T-cell (primary cell): ENCODE measurements at regions not wholly inside any gene's neighbourhood (a gene's known extent, or its start where the extent isn't known, plus 50 kb on each side); places are given as distances from the start of the nearest gene placed in this dataset.

Experiments
- ATAC-seq, 4 experiments: fragments of 200-7000 bp in 3 of 4; fragments of 150-1000 bp in 1 of 4; cut with Tn5 transposase; replicated peaks in 1 of 4; 1 replicate in 3 of 4; 2 replicates in 1 of 4; pipeline ENCODE4 v1.10.0; 2021; ENCODE audit warnings: moderate library complexity in 3 of 4, mild to moderate bottlenecking in 2 of 4, moderate number of reproducible peaks in 1 of 4
- CTCF ChIA-PET, 2 donors: fragments of 300-600 bp; sonication (Branson Sonifier 250); formaldehyde crosslinking; loops; one replicate each; lab custom pipeline; 2022; ENCODE audit warnings: antibody characterized with exemption in 2 of 2; lab: Charles Lee
- POLR2A ChIA-PET, 2 donors: fragments of 300-600 bp; sonication (Branson Sonifier 250); formaldehyde crosslinking; loops; one replicate each; lab custom pipeline; 2022; ENCODE audit warnings: antibody characterized with exemption in 2 of 2; lab: Charles Lee
- DNase-seq, 35 experiments: peaks; one replicate each; pipeline versions ENCODE4 v3.0.0 to v3.0.0-alpha.2; 2013 to 2023
- H3K27ac ChIP-seq: one replicate; pipeline ENCODE4 v1.5.1; 2013; ENCODE audit warnings: low read length
- H3K27me3 ChIP-seq, 2 experiments: replicated peaks in 1 of 2; 1 replicate in 1 of 2; 2 replicates in 1 of 2; pipeline versions ENCODE4 v1.6.1 to v1.7.0; 2013; ENCODE audit warnings: low read length in 1 of 2, mixed read lengths in 1 of 2; ENCODE audit not compliant: control insufficient read depth in 2 of 2, insufficient read depth in 2 of 2; ENCODE audit errors: extremely low read depth in 1 of 2
- H3K36me3 ChIP-seq, 2 donors: 1 replicate in 1 of 2; 2 replicates in 1 of 2; pipeline versions ENCODE4 v1.6.1 to v1.7.0; 2013; ENCODE audit warnings: low read length in 1 of 2; ENCODE audit not compliant: control insufficient read depth in 2 of 2, insufficient read depth in 1 of 2; ENCODE audit errors: extremely low read depth in 1 of 2
- H3K4me1 ChIP-seq, 2 experiments: 1 replicate in 1 of 2; 2 replicates in 1 of 2; pipeline versions ENCODE4 v1.6.1 to v1.7.0; 2013; ENCODE audit warnings: low read length in 2 of 2, mixed read lengths in 1 of 2; ENCODE audit not compliant: insufficient read depth in 2 of 2, control insufficient read depth in 1 of 2; ENCODE audit errors: extremely low read depth in 1 of 2
- H3K4me3 ChIP-seq, 2 donors: 1 replicate in 1 of 2; 2 replicates in 1 of 2; pipeline versions ENCODE4 v1.5.1 to v1.7.0; 2013; ENCODE audit warnings: mild to moderate bottlenecking in 2 of 2, low read length in 1 of 2, moderate library complexity in 1 of 2; ENCODE audit not compliant: control insufficient read depth in 1 of 2; ENCODE audit errors: extremely low read depth in 1 of 2
- H3K9me3 ChIP-seq: 2 replicates; pipeline ENCODE4 v1.7.0; 2013
- H3K27ac Mint-ChIP-seq, 2 donors: one replicate each; pipeline ENCODE4 v1.8.0; 2020 to 2021; ENCODE audit warnings: mild to moderate bottlenecking in 2 of 2, mixed read lengths in 2 of 2
- H3K27me3 Mint-ChIP-seq, 2 donors: one replicate each; pipeline ENCODE4 v1.8.0; 2021 to 2022; ENCODE audit warnings: mixed read lengths in 2 of 2
- H3K36me3 Mint-ChIP-seq: one replicate; pipeline ENCODE4 v1.8.0; 2021; ENCODE audit warnings: mixed read lengths
- H3K4me1 Mint-ChIP-seq, 3 donors: one replicate each; pipeline ENCODE4 v1.8.0; 2020 to 2022; ENCODE audit warnings: mixed read lengths in 3 of 3, mild to moderate bottlenecking in 1 of 3
- H3K4me3 Mint-ChIP-seq, 3 donors: one replicate each; pipeline ENCODE4 v1.8.0; 2020 to 2022; ENCODE audit warnings: mild to moderate bottlenecking in 3 of 3, mixed read lengths in 3 of 3, moderate library complexity in 3 of 3
- H3K9me3 Mint-ChIP-seq, 3 donors: one replicate each; pipeline ENCODE4 v1.8.0; 2020 to 2022; ENCODE audit warnings: mixed read lengths in 3 of 3
- WGBS: methylation state at CpG from one replicate; pipeline ENCODE4 v1.1.5; 2013; ENCODE audit warnings: missing lambda C conversion rate; ENCODE audit not compliant: insufficient coverage; 5-methylcytosine and 5-hydroxymethylcytosine counted together

- Histone ChIP-seq H3K4me1 (peaks cover 4 to 12% of the 10 kb centered on the region in 2 experiments), H3K4me3 (no peak overlapping the region), H3K27me3 (peaks cover 0 to 37% of the 10 kb centered on the region in 2 experiments), H3K9me3 (no peaks in the 10 kb centered on the region), H3K27ac (no peak overlapping the region), H3K36me3 (no peaks in the 10 kb centered on the region)
- ChIA-PET CTCF (no interaction called here), POLR2A (no interaction called here)
- no peak for ATAC-seq
- Mint-ChIP-seq H3K4me3 (no peak overlapping the region), H3K27ac (no peak overlapping the region), H3K9me3 (no peaks in the 10 kb centered on the region), H3K4me1 (no peaks in the 10 kb centered on the region), H3K36me3 (no peaks in the 10 kb centered on the region), H3K27me3 (peaks cover 24 to 52% of the 10 kb centered on the region in 2 donors)
- 76% methylated on average over 12 of the region's 13 CpGs for WGBS
- DNase-seq = no peak
Observed at GRCh38 chr20:48339190-48339985, 488.4 kb downstream of the PREX1 start.

- ChIA-PET CTCF (no interaction called here), POLR2A (no interaction called here)
- no peak overlapping the region for H3K4me3 Mint-ChIP-seq
- H3K36me3 Mint-ChIP-seq = no peaks in the 10 kb centered on the region
- Histone ChIP-seq H3K36me3 (no peaks in the 10 kb centered on the region), H3K4me3 (no peak overlapping the region), H3K27me3 (peaks cover 0 to 37% of the 10 kb centered on the region in 2 experiments), H3K4me1 (peaks cover 4 to 12% of the 10 kb centered on the region in 2 experiments), H3K9me3 (no peaks in the 10 kb centered on the region), H3K27ac (no peak overlapping the region)
- H3K27me3 Mint-ChIP-seq = peaks cover 24 to 52% of the 10 kb centered on the region in 2 donors
- no peak for DNase-seq
- H3K4me1 Mint-ChIP-seq = no peaks in the 10 kb centered on the region
- WGBS = no CpG with 5 or more reads among the region's 7 CpGs
- H3K27ac Mint-ChIP-seq = no peak overlapping the region
- no peak for ATAC-seq
- H3K9me3 Mint-ChIP-seq = no peaks in the 10 kb centered on the region
Observed at GRCh38 chr20:48338717-48339116, 489.1 kb downstream of the PREX1 start.

GRCh38 chr20:48336597-48336996, 491.2 kb downstream of the PREX1 start:
- no peak overlapping the region for H3K4me3 ChIP-seq
- H3K4me1 Mint-ChIP-seq = no peaks in the 10 kb centered on the region
- no peaks in the 10 kb centered on the region for H3K9me3 ChIP-seq
- peaks cover 19 to 46% of the 10 kb centered on the region in 2 donors for H3K27me3 Mint-ChIP-seq
- no peak overlapping the region for H3K27ac ChIP-seq
- ChIA-PET CTCF (no interaction called here), POLR2A (no interaction called here)
- ATAC-seq (no peak), DNase-seq (no peak)
- H3K9me3 Mint-ChIP-seq = no peaks in the 10 kb centered on the region
- H3K36me3 Mint-ChIP-seq = no peaks in the 10 kb centered on the region
- WGBS = 100% methylated on average over 1 of the region's 6 CpGs
- H3K4me1 ChIP-seq = peaks cover 2 to 4% of the 10 kb centered on the region in 2 experiments
- H3K27me3 ChIP-seq = peaks cover 0 to 22% of the 10 kb centered on the region in 2 experiments
- no peaks in the 10 kb centered on the region for H3K36me3 ChIP-seq
- H3K4me3 Mint-ChIP-seq = no peak overlapping the region
- no peak overlapping the region for H3K27ac Mint-ChIP-seq

- Histone ChIP-seq H3K4me3 (no peak overlapping the region), H3K27me3 (peaks cover 0 to 13% of the 10 kb centered on the region in 2 experiments), H3K36me3 (no peaks in the 10 kb centered on the region), H3K4me1 (peaks cover 0 to 3% of the 10 kb centered on the region in 2 experiments), H3K27ac (no peak overlapping the region), H3K9me3 (no peaks in the 10 kb centered on the region)
- no peaks in the 10 kb centered on the region for H3K4me1 Mint-ChIP-seq
- no peak overlapping the region for H3K4me3 Mint-ChIP-seq
- POLR2A ChIA-PET = no interaction called here
- no peaks in the 10 kb centered on the region for H3K36me3 Mint-ChIP-seq
- DNase-seq (no peak), ATAC-seq (no peak)
- H3K27me3 Mint-ChIP-seq = peaks cover 17 to 40% of the 10 kb centered on the region in 2 donors
- 72% methylated on average over 2 of the region's 3 CpGs for WGBS
- no peak overlapping the region for H3K27ac Mint-ChIP-seq
- CTCF ChIA-PET = no interaction called here
- H3K9me3 Mint-ChIP-seq = no peaks in the 10 kb centered on the region
Observed at GRCh38 chr20:48335308-48336050, 492.3 kb downstream of the PREX1 start.

GRCh38 chr20:48333707-48334106, 494.1 kb downstream of the PREX1 start:
- H3K4me3 Mint-ChIP-seq = no peak overlapping the region
- ATAC-seq (no peak), DNase-seq (no peak)
- H3K9me3 ChIP-seq = no peaks in the 10 kb centered on the region
- no peaks in the 10 kb centered on the region for H3K36me3 Mint-ChIP-seq
- no peak overlapping the region for H3K27ac ChIP-seq
- H3K4me1 ChIP-seq = no peaks in the 10 kb centered on the region
- no peaks in the 10 kb centered on the region for H3K9me3 Mint-ChIP-seq
- no peaks in the 10 kb centered on the region for H3K36me3 ChIP-seq
- ChIA-PET POLR2A (no interaction called here), CTCF (no interaction called here)
- H3K27me3 ChIP-seq = peaks cover 0 to 11% of the 10 kb centered on the region in 2 experiments
- no peak overlapping the region for H3K4me3 ChIP-seq
- H3K27me3 Mint-ChIP-seq = peaks cover 17 to 41% of the 10 kb centered on the region in 2 donors
- H3K4me1 Mint-ChIP-seq = no peaks in the 10 kb centered on the region
- H3K27ac Mint-ChIP-seq = no peak overlapping the region
- 91% methylated on average over 4 of the region's 4 CpGs for WGBS

- ATAC-seq (no peak), DNase-seq (no peak)
- Mint-ChIP-seq H3K9me3 (no peaks in the 10 kb centered on the region), H3K36me3 (no peaks in the 10 kb centered on the region), H3K27ac (no peak overlapping the region), H3K4me3 (no peak overlapping the region), H3K27me3 (peaks cover 21 to 50% of the 10 kb centered on the region in 2 donors), H3K4me1 (no peaks in the 10 kb centered on the region)
- Histone ChIP-seq H3K9me3 (no peaks in the 10 kb centered on the region), H3K4me1 (no peaks in the 10 kb centered on the region), H3K36me3 (no peaks in the 10 kb centered on the region), H3K4me3 (no peak overlapping the region), H3K27ac (no peak overlapping the region), H3K27me3 (peaks cover 0 to 15% of the 10 kb centered on the region in 2 experiments)
- POLR2A ChIA-PET = no interaction called here
- WGBS = no CpG with 5 or more reads among the region's 3 CpGs
- CTCF ChIA-PET = no interaction called here
Observed at GRCh38 chr20:48332555-48332954, 495.2 kb downstream of the PREX1 start.
